Midbrain (tissue), 1 donor: ENCODE measurements at regions not wholly inside any gene's neighbourhood (a gene's known extent, or its start where the extent isn't known, plus 50 kb on each side); places are given as distances from the start of the nearest gene placed in this dataset.
"Not testable (repeated sequence)": the region's sequence is repeated elsewhere in the genome, so short reads cannot be mapped to it uniquely, and the experiment has no call there.

Experiments
- DNase-seq: peaks from one replicate; lab custom pipeline; 2025; lab: John Stamatoyannopoulos, UW

DNA sequence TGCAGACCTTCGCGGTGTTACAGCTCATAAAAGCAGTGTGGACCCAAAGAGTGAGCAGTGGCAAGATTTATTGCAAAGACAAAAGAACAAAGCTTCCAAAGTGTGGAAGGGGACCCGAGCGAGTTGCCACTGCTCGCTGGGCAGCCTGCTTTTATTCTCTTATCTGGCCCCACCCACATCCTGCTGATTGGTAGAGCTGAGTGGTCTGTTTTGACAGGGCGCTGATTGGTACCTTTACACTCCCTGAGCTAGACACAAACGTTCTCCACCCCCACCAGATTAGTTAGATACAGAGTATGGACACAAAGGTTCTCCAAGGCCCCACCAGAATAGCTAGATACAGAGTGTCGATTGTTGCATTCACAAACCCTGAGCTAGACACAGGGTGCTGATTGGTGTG lies 156.2 kb upstream of the GIMD1 start:
- DNase-seq: not testable (repeated sequence)

DNA sequence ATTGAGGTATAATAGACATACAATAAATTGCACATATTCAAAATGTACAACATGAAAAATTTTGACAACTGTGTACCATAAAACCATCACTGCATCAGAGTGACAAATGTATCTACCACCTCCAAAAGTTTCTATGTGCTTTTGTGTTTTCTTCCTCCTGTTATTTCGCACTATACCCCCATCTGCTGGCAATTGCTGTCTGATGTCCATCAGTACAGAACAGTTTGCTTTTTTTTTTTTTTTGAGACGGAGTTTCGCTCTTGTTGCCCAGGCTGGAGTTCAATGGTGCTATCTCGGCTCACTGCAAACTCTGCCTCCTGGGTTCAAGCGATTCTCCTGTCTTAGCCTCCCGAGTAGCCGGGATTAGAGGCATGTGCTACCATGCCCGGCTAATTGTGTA lies 154.3 kb upstream of the GIMD1 start:
- no peak for DNase-seq

DNA sequence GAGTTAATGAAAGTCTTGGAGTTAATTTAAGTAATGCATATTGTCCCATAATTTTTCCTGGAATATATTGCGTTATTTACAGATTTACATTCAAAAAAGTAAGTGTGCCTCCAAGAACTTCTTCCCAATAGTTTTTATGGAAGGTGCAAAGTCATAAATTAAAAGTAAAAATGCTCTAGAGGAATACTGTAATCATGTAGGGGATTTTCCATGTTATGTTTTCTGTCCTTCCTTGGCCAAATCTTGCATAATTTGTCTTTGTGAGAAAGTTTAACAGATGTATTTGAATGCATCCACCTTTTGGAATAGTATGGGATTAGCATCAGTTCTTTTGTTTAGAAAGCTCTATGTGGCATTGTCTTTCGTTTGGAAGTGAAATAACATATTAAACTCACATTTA lies 144.1 kb upstream of the GIMD1 start:
- DNase-seq: no peak

DNA sequence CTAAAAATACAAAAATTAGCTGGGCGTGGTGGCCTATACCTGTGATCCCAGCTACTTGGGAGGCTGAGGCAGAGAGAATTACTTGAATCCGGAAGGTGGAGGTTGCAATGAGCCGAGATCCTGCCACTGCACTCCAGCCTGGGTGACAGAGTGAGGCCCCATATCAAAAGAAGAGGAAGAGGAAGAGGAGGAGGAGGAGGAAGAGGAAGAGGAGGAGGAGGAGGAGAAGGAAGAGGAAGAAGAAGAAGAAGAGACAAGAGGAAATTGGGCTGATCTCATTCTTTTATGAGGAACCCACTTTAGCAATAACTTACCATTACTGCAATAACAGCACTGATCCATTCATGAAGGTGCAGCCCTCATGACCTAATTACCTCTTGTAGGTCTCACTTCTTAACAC lies 138.9 kb upstream of the GIMD1 start:
- DNase-seq: no peak

DNA sequence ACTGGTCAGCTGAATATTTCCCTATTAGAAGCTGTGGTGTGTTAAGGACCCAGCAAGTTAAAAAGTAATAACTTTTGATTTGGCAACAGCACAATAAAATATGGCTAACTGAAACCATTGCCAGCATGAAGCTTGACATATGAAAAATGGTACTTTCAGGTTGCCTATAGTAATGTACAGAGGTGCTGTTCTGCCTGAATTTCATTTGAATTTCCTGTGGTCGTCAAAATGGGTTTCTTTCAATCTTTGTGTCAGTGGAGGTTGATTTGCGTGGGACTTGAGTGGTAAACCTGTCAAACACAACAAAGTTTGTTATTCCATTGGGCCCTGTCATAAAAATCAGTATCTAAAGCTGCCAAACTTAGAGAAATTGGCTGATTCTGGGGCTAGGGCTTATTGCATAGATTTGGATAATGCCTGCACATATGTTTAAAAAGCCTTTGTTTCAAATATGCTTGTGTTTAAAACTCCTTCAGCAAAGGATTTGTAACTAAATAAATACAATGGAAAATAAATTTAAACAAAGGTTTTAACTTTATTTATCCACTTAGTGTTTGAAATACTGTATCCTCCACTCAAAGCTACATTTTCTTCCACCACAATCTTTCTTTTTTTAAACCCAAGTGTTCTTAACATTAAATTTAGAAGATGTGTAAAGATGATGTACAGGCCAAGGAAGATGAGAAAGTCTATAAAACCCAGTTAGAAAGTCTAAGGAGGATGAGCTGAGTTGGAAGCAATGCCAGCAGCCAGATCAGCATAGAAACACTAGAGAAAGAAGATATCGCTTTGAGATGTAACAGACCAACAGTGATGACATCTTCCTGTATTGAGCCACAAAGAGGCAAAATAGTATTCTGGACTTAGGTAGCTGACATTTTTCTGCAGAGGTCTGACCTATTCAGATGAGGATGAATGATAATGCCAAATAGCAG lies 134.8 kb upstream of the GIMD1 start:
- DNase-seq: no peak

DNA sequence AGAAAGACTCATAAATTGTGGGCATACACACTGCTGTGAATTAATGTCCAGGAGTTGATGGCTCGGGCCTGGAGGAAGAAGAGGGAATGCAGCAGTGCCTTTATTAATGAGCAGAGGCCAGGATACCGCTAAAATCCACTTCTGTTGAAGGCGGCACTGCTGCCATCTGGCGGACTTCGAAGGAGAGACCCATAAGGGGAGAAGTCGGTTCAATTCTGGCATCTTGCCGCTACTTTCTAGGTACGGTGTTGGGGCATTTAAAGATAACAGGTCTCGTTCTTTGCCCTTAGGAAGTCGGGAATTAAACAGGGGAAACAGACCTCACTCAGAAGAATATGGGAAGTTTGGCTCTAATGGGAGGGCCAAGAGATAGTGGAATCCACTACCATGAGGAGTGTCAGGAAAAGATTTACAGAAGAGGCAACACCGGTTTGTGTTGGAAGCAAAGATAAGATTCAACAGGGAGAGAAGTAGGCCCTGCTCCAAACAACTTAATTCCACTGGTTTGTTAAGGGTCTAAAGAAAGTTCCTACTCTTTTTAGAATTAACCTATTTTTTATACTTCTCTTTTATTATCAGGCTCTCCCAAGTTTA lies 133.6 kb upstream of the GIMD1 start:
- DNase-seq: peak; percentile 51

DNA sequence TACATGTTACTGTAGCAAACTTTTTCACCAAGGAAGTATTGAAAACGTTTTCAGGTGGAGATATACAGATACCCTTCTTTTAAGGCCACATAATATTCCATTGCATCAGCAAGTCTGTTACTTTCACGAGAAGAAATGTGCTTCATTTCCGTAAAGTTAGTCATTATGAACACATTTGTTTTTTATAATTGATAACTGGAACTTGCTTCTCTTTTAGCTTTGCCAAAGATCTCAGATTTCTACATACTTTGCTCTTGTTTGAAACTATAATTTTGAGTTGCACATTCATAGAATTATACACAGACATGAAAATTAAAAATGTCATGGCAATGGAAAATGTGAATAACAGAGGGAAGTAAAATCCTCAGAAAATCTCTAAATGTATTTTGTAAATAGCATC lies 128.7 kb upstream of the GIMD1 start:
- DNase-seq: no peak

DNA sequence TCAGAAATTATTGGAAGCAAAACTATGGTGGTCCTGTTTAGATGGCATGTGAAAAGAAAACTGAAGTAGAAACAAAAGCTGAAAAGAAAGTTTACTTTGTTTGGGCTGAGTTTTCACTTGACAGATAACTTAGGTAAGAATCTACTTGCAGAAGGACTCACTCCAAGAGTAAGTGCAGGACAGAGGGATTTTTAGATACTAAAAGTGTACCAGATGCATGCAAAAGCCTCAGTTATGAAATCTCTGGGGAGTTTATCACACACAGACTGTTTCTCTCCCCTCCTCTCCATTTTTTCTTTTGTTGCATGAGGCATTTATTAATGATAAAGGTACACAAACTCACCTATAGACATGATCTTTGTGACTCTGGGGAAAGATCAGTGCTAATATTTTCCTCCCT lies 127.5 kb upstream of the GIMD1 start:
- DNase-seq: no peak

DNA sequence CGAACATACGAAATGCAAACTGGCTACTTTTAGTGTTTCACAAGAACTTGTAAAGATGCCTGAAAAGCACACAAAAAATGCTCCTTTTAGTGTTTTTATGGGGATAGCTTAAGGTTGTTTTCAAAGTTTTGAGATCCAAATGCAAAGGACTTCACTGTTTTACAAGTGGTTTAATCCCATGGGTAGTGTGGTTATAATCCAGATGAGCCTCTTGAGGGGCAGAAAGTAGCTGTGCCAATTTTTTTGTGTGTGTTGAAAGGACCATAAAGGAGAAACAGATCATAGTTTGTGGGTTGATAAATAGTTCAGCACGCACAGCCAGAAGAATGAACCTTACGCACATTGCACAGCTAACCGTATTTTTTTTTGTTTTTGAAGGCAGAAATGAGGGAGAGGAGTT lies 126.9 kb upstream of the GIMD1 start:
- no peak for DNase-seq

DNA sequence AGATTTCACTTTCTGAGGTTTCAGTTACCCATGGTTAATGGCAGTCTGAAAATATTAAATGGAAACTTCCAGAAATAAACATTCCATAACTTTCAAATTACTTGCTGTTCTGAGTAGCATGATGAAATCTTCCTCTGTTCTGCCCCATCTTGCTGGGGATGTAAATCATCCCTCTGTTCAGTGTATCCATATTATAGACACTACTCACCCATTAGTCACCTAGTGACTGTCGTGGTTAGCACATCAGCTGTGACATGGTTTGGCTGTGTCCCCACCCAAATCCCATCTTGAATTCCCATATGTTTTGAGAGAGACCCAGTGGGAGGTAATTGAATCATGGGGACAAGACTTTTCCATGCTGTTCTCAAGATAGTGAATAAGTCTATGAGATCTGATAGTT lies 125.5 kb upstream of the GIMD1 start:
- DNase-seq: no peak

DNA sequence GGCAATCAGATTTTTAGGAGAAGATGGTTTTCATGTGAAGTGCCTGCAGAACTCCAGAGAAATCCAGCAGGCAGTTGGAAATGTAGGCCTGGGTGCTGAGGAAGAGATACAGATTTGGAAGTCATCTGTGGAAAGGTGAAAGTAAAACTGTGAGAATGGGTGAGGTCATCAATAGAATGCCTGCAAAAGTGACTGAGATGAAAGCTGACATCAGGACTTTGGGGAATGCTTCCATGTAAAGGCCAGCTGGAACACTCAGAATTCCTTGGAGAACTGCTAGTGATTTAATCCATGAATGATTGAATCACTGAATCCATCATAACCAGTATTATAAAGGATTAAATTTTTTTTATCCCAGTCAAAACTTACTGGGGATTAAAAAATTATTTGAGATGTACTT lies 124.5 kb upstream of the GIMD1 start:
- no peak for DNase-seq

DNA sequence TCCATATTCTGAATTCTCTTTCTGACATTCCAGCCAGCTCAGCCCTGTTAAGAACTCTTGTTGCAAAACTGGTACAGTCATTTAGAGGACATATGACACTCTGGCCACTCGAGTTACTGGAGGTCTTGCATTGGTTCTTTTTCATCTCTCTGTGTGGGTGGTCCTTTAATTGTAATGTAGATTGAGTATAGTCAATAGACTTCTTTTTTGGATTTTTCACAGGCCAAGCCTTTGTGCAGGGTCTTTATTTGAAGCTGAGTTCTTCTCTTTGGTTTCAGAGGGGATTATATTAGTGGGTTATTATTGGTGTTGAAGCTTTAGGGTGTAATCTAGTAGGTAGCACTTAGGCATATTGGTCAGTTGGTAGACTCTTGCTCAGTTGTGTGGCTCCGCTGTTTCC lies 118.0 kb upstream of the GIMD1 start:
- DNase-seq: no peak

DNA sequence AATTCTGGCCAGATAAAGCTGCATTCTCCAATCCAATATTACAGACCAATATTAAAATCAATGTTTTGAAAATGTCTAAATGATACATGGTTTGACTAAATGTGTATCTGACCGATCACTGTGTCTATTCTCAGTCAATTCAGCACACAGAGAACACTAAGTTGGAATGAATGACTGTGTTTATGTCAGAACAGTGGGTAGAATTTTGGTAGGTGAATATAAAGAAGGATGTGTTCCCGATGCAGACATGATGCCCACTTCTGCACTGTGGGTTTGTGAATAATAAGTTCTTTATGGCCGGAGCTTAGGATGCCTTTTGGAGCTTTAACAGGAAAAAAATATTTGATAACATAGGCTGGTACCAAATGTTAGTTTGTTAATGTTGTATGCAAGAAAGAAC lies 113.2 kb upstream of the GIMD1 start:
- DNase-seq: no peak

DNA sequence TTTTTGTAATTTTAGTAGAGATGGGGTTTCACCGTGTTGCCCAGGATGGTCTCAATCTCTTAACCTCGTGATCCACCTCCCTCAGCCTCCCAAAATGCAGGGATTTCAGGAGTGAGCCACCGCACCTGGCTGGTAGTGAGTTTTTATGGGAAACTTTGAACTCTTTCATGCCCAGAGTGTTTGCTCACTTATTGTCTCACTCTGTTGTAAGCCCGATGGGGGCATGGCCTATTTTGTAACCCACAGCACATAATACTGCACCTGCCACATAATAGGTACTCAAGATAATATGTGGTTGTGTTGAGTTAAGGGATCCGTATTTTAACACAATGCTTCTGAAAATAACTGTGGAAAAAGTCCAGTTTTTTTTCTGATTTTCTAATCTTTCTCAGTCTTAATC lies 109.6 kb upstream of the GIMD1 start:
- no peak for DNase-seq

DNA sequence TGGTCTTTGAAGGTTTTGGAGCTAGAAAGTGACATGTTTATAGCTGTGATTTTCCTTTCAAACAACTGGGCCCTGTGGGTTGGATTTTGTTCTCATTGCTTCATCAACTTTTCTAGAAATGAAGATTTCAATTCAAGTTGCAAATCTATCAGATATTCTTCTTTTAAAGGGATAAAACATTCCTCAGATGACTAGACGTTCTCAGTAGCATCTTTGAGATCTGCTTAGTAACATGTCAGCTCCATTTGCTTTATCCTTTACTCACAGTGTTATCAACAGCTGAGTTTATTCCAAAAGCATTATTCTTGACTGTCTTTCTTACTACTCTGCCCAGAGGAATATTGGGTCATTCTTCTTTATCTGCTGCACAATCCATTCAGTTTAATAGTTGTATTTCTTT lies 108.2 kb upstream of the GIMD1 start:
- no peak for DNase-seq

DNA sequence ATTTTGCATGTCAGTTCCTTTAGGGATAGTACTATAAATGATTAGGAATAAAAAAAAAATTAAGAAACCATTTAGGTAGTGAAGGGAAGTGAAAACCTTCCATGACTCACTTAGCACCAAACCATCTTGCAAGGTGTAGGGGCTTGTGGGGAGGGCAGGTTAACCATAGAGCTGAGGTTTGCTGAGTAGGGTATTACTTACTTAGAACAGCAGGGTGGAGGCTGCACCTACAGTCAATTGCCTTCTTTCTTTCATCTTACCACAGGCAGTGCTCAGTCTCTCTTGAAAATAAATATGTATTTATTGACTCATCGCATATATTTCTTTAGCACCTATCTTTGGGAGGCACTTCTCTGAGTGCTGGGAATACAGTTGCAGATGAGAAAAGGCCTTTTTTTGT lies 104.9 kb upstream of the GIMD1 start:
- DNase-seq: no peak

DNA sequence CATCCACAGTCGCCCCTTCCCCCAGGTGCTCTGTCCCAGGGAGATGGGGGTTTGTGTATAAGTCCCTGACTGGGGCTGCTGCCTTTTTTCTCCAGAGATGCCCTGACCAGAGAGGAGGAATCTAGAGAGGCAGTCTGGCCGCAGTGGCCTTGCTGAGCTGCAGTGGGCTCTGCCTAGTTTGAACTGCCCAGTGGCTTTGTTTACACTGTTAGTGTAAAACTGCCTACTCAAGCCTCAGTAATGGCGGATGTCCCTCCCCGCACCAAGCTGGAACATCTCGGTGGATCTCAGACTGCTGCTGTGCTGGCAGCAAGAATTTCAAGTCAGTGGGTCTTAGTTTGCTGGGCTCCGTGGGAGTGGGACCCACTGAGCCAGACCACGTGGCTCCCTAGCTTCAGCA lies 102.6 kb upstream of the GIMD1 start:
- DNase-seq: no peak

DNA sequence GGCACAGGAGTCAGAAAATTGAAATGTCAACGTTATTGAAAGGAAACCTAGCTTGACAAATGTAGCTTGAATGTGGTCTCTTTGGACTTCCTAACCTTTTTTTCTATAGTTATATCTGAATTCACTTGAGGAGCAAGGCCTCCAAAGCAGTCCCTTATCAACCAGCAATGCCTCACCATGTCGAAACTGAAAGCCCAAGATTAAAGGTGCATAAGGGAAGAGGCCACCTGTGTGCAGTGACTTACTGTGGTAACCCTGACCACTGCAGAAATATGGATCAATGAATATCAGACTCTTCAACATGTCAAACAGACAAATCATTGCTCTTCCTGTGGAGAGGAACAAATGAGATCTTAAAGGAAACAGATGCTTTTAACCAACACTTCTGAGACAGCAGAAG lies 95.0 kb upstream of the GIMD1 start:
- DNase-seq: no peak

DNA sequence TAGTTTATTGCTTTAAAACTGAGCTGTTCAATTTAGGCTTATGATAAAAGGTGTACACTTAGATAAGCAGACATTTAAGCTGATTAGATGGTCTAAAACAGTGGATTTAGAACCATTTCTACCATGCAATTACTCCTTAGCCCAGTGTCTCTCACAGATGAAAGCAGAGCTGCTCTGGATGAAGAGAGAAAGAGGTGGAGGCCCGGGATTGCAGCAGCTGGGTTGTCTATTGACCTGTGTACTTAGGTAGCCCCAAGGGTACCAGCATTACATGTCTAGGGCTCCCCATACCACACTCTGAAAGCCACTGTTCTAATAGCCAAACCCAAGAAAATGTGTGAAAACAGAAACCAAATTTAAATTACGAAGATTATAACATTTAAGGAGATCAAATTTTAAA lies 86.0 kb upstream of the GIMD1 start:
- no peak for DNase-seq

DNA sequence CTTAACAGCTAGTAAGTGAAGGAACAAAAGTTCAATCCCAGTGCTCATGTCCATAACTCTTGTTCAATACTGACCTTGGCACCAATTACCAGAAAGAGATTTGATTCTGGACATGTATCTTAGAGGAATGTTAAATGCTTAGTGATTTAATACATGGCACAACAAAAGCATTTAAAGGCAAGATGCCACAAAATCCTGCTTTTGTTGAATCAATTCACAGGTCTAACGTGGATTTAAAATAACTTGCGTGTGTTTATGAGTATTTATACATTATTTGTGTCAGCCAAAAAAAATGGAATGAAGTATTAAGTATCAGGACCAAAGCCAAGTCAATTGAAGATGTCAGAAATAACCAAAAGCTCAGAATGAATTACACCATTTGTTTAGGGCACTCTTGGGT lies 85.4 kb upstream of the GIMD1 start:
- DNase-seq: no peak

DNA sequence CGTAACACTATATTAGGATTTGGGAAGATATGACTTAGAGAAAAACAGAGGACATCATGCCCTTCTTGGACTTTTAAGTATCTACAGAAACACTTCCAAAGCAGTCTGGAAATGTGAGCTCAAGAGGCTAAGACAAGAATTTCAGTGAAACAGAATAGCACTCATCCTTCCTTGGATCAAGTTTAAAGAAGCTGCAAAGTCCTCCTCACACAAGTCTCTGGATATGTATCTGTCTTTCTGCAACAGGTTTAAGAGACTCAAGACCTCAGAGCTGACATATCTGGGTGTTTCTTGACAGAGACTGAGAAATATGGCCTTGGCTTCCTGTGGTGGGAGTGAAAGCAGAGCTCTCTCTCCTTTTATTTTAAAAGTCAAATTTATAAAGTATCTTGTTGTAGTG lies 82.5 kb upstream of the GIMD1 start:
- DNase-seq: no peak

DNA sequence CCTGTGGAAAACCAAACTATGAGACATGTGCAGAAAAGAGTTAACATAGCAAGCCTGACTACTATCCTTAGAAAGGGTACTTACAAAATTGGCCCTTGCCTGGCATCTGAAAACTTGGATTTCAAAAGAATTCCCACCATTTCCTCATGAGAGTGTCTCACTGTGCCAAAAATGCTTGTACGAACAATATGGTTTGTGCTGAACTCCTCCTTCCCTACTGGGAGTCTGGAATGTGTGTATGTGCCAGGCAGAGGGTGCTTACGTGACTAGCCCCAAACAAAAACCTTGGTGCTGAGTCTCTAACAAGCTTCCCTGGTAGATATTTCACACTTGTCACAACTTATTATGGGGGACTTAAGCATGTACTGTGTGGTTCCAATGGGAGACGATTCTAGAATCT lies 81.7 kb upstream of the GIMD1 start:
- no peak for DNase-seq

DNA sequence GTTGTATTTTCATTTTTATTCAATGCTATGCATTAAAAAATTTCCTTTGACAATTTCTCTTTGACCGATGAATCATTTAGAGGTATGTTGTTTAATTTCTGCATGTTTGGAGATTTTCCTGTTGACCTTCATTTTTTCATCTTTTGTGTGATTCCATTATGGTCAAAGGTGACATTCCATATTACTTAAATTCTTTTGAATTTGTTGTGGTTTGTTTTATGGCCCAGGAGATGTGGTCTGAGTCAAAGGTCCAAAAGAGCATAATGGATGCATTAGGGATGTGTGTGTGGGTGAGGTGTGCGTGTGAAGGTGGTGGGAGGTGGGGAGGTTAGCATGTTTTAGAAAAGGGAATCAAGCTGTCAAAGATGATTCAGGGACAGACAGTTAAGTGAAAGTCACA lies 76.0 kb upstream of the GIMD1 start:
- DNase-seq: no peak

DNA sequence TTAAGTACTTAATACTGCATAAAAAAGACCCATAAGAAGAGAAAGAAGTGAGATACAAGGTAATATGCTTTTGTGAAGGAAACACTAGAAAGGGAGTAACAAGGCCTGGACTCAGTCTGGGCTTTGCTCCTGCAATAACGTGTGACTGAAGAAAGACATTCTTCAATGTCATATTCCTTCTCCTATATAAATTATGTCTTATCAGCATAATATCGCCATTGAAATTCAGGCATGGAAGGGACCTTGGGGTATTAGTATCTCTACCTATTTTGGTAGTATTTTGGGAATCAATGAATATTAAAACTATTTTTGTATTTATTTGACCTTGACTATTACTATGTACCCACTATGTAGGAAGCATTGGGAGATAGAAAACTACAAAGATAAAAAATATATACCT lies 62.2 kb upstream of the GIMD1 start:
- DNase-seq: no peak
